Activated T-cell treated with anti-CD3 and anti-CD28 coated beads for 48 hours (primary cell): ENCODE measurements at regions not wholly inside any gene's neighbourhood (a gene's known extent, or its start where the extent isn't known, plus 50 kb on each side); places are given as distances from the start of the nearest gene placed in this dataset.

ENCODE experiments used
- DNase-seq: peaks from one replicate; pipeline ENCODE4 v3.0.0-alpha.2; 2020; ENCODE audit warnings: low read depth

DNA sequence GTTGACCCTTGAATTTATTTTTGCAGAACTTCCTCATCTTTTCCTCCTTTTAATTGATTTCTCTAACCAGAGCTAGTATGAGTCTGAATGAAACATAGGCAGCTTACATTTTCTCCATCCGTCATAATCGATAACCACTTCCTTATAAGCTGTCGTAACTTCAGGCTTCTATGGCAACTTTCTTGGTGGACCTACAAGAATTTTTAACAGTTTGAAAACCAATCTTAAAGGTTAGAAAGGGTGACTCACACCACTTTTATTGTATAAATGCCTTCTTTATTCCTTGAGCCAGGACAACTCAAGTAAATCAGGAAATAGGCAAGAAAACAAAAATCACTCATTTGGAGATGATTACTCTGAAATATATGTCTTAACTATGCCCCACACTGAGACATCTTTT is 105.7 kb upstream of the KL start:
- DNase-seq = no peak

DNA sequence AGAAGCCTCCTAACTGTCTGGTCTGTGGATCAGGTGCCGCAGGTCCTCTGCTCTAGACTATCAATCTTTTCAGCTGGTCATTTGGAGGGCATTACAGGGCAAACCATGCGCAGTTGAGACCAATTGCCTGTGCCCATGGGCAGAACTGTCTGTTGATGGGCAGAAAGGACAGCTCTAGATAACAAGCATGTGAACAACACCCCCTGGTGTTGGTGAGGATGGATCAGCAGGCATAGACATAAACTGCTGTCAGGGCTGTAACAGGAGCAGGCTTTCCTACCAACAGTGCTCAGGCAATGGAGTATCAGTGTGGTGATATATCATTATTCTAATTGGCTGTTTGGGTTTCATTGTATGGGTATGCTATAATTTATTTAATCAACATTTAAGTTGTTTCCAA is 104.7 kb upstream of the KL start:
- no peak for DNase-seq

DNA sequence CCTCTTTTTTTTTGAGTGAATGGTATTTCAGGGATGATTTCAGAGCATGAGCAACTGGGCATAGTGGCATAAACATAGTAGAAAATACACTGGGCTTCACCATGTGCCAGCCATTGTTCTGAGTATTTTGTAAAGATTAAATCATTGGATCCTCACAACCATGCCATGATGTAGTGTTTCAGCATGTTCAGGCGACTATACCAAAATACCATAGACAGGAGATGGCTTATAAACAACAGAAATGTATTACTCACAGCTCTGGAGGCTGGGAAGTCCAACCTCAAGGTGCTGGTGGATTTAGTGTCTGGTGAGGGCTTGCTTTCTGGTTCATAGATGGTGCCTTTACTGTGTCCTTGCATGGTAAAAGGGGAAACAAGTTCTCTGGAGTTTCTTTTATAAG is 101.5 kb upstream of the KL start:
- no peak for DNase-seq

DNA sequence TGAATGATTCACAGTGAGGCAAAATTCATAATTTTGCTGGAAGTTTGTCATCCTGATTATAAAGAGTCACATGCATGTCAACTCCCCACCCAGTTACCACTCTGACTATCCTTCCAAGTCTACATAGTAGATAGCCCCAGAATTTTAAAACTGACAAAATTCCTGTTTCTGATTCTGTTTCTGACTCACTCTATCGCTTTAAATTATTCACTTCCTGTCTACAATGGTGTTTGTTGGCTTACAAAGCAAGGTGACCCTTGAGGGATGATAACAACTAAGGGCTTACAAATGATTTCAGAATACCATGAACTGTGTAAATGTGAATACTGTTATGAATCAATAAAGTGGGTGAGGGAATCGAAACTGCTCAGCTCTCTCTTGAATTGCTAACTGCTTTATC is 98.7 kb upstream of the KL start:
- no peak for DNase-seq

DNA sequence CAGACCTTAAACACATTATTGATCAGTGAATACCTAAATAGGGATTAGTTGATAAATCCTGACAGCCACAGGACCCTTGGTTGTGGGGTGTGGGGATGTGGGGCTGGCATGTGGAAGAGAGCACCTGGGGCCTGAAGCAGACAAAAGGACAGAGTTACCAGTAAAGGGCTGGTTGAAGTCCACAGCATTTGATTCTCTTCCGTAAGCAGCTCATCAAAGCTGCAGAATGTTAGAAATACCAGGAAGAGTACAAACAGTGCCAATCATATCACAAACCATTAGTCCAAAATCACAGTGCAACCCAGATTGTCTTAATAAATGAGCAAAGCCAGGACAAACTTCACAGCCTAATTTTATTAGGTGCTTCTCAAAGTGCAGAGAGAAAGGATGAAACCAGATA is 92.5 kb upstream of the KL start:
- DNase-seq = no peak

DNA sequence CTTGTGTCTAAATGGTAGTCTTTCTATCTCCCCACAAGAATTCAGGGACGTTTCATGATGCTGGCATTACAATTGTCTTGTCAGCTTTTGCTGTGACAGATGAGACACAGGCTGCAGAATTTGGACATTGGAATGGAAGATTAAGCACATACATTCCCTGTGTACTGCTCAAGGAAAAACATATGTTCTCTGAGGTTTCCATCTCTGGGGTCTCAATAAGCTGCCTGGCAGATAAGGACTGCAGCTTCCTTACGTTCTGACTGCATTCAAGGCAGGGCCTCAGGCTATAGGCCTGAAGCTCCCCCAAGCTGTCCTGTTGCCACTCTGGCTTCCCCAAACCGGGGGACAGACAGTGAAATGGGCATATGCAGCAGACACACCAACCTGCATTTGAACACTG is 91.3 kb upstream of the KL start:
- DNase-seq = no peak

DNA sequence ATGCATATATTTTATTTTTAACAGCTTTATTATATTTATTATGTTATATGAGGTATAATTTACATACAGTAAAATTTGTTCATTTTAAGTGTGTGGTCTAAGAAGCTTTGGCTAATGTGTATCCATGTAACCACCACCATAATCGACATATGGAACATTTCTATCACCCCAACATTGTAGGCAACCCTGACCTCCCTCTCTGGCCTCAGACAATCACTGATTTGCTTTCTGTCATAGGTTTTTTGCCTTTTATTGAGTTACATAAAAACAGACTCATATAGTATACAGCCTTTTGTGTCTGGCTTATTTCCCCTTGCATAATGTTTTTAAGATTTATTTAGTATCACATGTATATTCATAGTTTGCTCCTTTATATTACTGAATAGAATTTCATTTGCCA is 90.7 kb upstream of the KL start:
- no peak for DNase-seq

DNA sequence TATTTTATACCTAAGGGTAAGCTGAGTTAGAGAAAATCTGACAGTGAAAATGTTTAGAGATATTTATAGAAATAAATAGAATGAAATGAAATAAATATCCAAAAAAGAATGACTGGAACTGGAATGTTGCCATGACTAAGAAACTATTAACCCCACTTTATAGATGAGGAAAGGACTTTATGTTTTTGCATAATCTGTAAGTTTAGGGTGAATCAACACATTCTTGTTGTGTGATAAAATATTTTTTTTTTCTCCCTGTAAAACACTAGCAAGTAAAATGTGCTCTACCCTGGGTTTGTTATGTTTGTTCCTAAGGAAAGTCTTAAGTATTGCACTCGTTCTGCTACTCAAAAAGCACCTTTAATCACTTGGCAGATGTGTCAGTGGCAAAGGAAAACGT is 83.8 kb upstream of the KL start:
- DNase-seq = no peak

DNA sequence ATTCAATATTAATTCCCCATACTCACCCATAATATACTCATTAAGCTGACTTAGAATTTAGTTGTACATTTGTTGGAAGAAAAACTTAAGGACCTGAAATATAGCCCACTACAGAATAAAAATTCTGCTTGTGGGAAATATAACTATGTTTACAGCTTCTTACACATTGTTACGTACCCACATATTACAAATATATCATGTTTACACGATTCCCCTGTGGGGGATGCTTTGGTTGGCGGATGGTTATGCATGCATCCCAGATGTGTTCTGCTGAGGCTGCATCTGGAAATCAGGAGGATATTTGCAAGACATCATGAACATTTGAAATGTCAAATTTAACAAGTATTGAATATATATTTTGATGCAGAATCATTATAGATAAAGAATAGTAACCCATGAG is 79.5 kb upstream of the KL start:
- no peak for DNase-seq

DNA sequence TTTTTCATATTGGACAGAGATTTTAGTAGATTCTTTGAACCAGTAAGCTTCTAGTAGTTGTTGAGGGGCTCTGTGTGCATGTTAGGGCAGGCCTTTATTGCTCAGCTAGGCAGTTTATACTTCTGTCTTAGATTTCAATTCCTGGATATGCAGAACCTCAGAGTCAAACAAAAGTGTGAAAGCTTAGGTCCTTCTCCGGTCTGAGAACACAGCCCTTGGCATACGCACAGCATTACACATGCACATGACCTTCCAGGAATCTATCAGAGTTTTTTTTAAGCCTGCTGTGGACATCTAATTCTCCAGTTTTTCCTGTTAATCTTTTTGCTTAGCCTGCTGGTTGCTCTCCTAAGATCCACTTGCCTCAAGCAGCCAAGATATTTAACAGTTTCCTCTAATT is 77.9 kb upstream of the KL start:
- DNase-seq = no peak

DNA sequence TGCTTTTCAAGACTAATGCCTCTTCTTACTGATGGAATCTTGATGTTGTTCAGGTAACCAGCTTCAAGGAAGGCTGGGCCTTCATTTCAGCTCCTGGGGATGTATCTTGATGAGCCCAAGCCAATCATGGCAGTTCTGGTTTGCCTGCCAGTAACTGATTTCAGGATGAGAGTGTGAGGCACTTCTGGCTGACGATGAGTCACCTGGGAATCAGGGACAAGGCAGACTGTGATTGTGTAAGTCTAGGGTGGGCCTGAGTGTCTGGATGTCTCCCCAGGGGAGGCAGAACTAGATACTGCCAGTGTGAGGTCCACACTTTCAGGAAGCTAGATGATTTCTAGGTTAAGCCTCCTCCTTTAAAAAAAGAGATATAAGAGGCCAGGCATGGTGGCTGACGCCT is 77.3 kb upstream of the KL start:
- DNase-seq = no peak

DNA sequence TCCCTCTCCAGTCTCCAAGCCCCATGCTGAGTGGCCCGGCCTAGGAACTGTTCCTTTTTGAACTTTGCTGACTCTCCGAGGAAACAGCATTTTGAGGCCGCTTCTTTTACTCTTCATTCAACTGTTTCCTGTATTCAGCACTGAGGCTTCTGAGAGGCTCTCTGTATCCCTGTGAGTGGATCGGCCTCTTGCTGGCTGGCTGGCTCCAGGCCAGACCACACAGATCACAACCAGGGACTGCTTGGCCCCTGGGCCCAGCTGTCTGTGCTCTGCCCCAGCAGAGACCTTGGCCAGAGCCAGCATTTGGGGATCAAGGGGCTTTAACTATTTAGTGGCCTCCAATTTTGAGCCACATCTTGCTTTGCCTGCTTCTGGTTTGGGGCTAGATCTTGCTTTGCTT is 75.6 kb upstream of the KL start:
- DNase-seq = no peak

DNA sequence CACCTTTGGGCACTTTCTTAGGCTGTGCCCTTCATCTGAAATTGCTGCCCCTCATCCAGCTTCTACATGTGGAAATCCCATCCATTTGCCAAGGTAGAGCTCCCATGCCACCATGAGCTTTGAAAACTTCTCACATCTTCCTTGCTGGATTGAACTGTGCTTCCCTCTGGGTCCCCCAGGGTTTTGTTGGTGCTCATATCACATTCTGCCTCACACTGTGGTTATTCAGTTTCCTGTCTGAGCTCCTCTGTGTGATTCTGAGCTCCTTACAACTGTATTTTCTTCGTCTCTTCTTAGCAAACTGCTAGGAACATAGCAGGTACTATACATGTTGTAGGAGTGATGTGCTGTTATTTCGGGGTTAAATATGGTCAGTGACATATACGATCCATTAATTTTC is 74.9 kb upstream of the KL start:
- DNase-seq = no peak

DNA sequence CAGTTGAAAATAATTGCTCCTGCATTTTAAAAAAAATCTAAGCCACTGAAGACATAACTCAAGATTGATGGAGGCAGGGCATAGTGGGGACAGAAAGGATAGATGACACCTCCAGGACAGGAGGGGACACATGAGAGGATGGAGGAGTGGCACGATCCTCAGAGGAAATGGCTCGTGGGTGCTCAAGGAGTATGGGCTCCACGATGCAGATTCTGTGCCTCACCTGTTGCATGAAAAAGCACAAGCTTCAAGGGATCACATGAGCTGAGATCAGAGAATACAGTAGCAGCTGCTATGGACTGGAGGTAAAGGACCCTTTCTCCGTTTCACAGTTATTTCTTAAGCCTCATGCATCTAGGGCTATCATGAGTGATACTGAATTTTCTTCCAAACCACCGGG is 69.7 kb upstream of the KL start:
- DNase-seq = no peak

DNA sequence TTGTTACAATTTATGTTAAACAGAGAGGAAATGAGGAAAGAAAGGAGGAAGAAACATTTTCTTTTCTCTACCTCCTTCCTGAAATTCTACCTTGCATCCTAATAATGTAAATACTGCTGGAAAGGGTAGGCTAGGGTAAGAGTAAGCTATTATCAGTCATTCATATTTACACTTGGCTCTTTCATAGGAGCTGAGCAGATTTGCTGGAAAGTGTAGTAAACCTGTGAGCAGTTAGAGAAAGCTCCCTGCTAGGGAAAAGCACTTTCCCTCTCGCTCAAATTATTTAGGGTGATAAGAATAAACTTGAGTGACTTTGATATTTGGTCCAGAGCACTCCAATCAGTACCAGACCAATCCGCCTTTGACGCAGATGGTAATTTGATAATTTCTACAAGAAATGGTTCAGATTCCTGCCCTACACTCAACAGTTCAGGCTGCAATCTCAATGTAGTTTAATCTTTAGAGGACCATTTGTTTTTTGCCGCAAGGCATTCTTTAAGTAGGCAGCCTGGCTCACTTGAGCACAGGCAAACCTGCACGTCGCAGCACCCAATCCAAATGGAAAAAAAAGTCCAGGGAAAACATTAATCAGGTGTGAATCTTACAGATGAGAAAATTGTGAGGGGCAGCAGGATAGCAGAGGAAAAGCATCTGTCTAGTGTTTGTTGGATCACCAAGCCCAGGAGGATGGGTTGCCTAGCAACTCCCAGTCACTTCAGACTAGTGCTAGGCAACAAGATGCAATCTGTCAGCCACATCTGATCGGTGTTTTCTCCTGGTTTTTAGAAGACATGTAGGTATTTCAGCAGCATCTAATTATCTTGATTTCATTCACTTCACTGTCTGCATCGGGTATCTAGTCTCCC is 68.6 kb upstream of the KL start:
- DNase-seq = no peak

DNA sequence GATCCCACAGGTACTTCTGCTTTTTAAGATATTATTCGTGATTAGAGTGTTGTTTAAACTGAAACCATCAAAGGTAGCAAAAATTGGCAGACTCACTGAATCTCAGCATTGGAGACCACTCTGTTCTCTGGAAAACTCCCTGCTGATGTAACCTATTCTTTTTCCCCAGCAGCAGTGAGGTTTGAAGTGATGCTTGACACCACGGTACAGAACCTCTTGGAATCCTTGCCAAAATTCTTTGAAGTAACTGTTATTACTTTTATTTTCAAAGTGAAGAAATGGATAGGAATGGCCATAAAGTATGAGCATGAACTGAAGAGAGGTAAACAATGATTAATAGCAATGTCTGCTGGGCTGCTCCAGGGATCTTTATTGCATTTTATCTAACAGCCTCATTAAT is 66.4 kb upstream of the KL start:
- DNase-seq = no peak

DNA sequence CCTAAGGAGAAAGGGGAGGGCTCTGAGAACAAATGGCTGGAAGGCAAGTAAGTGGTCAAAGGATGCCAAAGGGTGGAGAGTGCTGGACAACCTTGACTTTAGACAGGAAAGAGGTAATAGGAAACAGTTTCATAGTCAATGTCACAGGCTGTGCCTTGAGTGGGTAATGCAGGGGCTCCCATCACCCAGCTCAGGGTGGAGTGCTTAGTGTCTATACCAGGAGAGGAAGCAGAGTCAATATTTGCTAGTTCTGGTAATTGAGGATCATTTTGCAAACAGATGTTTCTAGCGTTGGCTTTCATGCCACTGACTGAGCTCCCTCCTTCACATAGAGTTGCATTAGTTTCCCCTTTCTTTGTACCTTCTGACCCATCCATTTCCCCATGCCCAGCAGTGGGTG is 64.6 kb upstream of the KL start:
- DNase-seq = no peak

DNA sequence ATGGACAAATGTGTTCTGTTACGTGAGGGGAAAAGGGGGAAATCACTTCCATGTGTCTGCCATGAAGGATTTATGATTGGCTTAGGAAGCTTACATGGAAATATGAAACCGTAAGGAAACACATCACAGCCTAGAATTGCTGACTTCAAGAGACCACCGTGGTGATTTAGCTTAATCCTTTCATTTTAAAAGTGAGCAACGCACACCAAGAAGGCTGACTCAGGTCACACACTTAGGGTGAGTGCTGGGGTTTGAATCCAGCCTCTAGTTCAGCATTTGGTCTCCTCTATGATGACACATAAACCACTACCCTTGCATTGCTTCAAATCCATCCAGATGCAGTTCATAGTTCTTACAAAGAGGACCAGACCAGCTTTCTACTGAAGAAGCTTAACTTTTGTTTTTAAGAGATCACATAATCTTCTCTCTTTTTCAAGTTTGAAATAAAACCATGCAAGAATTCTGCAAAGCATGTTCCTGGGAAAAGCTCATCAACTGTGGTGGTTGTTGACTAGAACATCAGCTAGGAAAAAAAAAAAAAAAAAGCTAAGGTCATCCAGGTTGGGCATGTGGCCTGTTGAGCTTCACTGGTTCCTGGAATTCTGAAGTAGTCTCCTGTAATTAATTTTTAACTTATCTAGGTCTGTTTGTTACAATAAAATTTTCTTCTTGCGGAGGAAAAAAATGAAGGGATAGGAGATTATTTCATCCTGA is 60.2 kb upstream of the KL start:
- no peak for DNase-seq

DNA sequence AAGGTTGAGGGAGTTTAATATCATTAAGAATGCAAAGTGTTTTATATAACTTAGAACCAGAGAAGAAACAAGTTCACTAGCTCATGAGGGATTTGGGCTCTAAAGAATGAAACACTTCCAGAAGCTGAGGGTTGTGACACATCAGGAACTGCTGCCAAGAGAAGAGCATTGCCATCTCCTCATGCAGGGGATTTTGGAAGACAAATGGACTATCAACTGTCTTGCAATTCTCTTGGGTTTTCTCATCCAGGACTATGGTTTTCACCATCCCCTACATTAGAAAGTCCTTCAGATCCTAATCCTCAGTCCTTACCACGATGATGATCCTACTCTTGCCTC is 59.7 kb upstream of the KL start:
- no peak for DNase-seq

DNA sequence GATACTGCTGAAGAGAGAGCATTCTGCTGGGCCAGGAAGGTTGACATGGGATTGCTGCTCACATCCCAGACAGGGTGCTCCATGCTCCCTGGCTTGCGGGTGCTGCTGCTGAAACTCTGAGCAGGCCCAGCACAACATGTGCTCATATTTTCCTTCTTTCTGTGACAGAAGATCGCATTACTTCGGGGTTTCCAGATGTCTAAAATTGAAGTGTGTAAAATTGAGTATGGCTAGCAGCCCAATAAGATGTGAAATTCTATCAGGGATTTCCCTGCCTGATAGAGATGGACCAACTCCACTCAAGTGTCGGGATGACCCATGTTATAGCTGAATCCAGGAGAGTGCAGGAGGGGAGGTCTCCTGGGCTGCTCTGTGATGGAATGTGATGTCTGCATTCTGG is 55.6 kb upstream of the KL start:
- DNase-seq = no peak

DNA sequence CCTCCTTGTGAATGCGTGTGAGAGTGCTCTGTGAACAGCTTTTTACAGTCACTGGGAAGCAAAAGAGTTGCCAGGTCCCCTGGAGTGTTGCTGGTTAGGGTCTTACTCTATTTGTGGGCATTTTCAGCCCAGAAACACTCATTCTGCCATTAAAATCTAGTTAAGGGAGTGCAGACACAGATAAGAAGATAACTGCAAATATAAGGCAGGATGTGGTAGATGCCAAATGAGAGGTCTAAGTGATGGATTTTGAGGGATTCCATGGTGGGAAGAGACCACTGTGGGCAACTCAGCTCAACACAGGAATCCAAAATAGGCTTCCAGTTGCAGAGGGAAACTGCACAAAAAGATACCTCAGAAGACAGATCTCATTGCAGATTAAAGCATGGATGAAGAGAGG is 54.5 kb upstream of the KL start:
- no peak for DNase-seq

DNA sequence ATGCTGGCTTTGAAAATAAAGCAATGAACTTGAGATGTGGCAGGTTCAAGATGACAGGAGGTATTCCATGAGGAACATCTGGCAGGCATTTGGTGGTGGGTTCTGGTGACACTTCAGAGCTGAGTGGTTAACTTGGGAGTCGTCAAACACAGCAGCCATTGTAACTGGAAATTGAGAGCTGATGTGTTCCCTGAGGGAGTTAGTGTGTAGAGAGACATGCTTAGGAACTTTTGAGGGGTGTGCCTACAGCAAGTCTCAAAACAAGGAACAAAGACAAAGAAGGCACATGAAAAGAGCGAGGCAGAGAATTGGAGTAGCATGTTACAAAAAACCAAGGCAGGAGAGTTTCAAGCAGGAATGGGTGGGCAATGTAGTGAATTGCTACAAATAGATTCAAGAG is 53.9 kb upstream of the KL start:
- no peak for DNase-seq

DNA sequence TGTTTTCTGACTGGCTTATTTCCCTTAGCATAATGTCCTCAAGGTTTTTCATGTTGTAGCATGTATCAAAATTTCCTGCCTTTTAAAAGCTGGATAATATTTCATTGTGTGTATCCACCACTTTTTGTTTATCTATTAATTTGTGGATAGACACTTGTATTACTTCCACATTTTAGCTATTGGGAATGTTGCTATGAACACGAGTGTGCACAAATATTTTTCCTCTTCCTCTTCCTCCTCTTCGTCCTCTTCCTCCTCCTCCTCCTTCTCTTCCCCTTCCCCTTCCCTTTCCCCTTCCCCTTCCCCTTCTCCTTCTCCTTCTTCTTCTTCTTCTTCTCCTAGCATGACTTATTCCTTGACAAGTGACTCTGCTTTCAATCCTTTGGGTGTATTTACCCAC is 51.2 kb upstream of the KL start:
- no peak for DNase-seq
